ENCODE measurements at regions not wholly inside any gene's neighbourhood (a gene's known extent, or its start where the extent isn't known, plus 50 kb on each side); places are given as distances from the start of the nearest gene placed in this dataset.

DNA sequence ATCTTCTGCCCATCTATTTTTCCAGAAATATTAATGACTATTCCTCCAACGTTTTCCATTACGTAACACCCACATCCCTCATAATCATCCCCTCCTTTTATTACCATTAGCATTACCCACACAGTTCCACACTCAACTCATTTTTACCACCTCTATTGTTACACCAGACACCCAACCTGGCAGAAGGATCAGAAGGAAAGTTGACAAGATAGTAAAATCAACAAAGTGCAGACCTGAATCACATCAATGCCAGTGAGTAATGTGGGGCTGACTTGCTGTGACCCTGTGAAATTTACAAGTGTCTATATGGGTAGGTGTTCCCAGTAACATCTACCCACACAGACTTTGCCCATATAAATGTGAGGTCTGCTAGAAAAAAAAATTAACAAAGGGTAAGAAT, 568.2 kb downstream of the MAFB start:
- no peaks in the 10 kb centered on the region for H3K9me3 ChIP-seq (ENCODE audit: low read depth, low read length)
- H3K4me2 ChIP-seq (ENCODE audit: insufficient read depth, low read length), result no peak overlapping the region
- DNase-seq (ENCODE audit: insufficient read length, low spot score, missing footprints), result no peak
- no peak overlapping the region for H3K27ac ChIP-seq (ENCODE audit: low read depth, low read length)
- no peaks in the 10 kb centered on the region for H3K79me2 ChIP-seq (ENCODE audit: insufficient read depth, low read length)
- no peak overlapping the region for H3K4me3 ChIP-seq (ENCODE audit: insufficient read depth, low read length)
- no peaks in the 10 kb centered on the region for H4K20me1 ChIP-seq (ENCODE audit: insufficient read depth, low read length)
- H3K4me1 ChIP-seq (ENCODE audit: insufficient read depth, low read length), result no peaks in the 10 kb centered on the region
- no peaks in the 10 kb centered on the region for H3K27me3 ChIP-seq (ENCODE audit: insufficient read depth, low read length)
- no peak overlapping the region for H2AFZ ChIP-seq (ENCODE audit: low read length)
- TF ChIP-seq, protein P1, sequence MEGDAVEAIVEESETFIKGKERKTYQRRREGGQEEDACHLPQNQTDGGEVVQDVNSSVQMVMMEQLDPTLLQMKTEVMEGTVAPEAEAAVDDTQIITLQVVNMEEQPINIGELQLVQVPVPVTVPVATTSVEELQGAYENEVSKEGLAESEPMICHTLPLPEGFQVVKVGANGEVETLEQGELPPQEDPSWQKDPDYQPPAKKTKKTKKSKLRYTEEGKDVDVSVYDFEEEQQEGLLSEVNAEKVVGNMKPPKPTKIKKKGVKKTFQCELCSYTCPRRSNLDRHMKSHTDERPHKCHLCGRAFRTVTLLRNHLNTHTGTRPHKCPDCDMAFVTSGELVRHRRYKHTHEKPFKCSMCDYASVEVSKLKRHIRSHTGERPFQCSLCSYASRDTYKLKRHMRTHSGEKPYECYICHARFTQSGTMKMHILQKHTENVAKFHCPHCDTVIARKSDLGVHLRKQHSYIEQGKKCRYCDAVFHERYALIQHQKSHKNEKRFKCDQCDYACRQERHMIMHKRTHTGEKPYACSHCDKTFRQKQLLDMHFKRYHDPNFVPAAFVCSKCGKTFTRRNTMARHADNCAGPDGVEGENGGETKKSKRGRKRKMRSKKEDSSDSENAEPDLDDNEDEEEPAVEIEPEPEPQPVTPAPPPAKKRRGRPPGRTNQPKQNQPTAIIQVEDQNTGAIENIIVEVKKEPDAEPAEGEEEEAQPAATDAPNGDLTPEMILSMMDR (IDR thresholded peaks at IDR 0.05; ENCODE audit: extremely low read depth, low read depth, low read length), result no peak
- H3K36me3 ChIP-seq (ENCODE audit: insufficient read depth, low read length), result no peaks in the 10 kb centered on the region

DNA sequence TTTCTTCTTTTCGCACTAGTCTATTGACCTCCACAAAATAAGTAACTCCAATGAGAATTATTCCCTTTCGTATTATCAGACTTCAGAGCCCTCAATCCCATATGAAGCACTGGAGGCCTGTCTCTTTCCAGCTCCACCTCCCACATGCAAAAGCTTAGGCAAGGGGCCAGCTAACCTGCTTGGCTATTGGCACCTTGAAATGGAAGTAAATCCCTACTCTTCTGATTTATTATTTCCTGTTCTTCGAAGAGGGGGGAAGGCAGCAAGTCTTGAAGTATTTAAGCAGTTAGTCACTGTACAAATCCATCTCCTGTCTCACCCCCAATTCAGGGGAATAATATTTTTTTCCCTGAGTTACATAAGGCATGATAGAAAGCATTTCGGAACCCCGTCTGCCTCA, 577.8 kb downstream of the MAFB start:
- DNase-seq (ENCODE audit: insufficient read length, low spot score, missing footprints), result no peak
- Histone ChIP-seq H4K20me1 (ENCODE audit: insufficient read depth, low read length) (no peaks in the 10 kb centered on the region), H3K4me1 (ENCODE audit: insufficient read depth, low read length) (no peaks in the 10 kb centered on the region), H3K79me2 (ENCODE audit: insufficient read depth, low read length) (no peaks in the 10 kb centered on the region), H3K4me3 (ENCODE audit: insufficient read depth, low read length) (no peak overlapping the region), H3K27me3 (ENCODE audit: insufficient read depth, low read length) (no peaks in the 10 kb centered on the region), H3K4me2 (ENCODE audit: insufficient read depth, low read length) (no peak overlapping the region), H3K27ac (ENCODE audit: low read depth, low read length) (no peak overlapping the region), H2AFZ (ENCODE audit: low read length) (no peak overlapping the region), H3K36me3 (ENCODE audit: insufficient read depth, low read length) (no peaks in the 10 kb centered on the region), H3K9me3 (ENCODE audit: low read depth, low read length) (no peaks in the 10 kb centered on the region)
- TF ChIP-seq, protein P1 (IDR thresholded peaks at IDR 0.05; ENCODE audit: extremely low read depth, low read depth, low read length), result no peak

DNA sequence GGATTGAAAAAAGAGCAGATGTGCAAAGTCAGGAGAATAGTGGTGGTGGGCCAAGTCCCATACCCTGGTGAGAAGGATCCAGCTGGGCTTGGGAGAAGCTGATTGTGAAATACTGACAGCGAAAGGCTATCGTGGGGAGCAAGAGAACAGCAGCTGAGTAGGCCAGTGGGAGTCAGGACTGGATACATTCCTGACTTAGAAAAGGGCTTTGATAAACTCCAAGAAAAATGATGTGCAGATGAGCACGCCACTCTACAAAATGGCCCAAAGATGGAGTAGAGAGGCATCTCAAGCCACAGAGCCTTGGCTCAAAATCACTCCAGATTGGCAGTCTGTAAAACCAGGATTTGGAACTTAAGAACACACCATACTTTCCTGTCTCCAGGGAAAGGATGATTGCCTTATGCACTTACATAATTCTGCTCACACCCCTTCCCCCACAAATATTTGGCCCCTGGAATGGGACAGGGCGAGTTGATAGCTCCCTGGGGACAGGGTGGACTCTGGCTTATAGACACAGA, 578.7 kb downstream of the MAFB start:
- Histone ChIP-seq H3K27me3 (ENCODE audit: insufficient read depth, low read length) (no peaks in the 10 kb centered on the region), H3K4me2 (ENCODE audit: insufficient read depth, low read length) (no peak overlapping the region), H3K36me3 (ENCODE audit: insufficient read depth, low read length) (no peaks in the 10 kb centered on the region), H3K4me3 (ENCODE audit: insufficient read depth, low read length) (no peak overlapping the region), H2AFZ (ENCODE audit: low read length) (no peak overlapping the region), H3K79me2 (ENCODE audit: insufficient read depth, low read length) (no peaks in the 10 kb centered on the region), H3K27ac (ENCODE audit: low read depth, low read length) (no peak overlapping the region), H3K4me1 (ENCODE audit: insufficient read depth, low read length) (no peaks in the 10 kb centered on the region), H3K9me3 (ENCODE audit: low read depth, low read length) (no peaks in the 10 kb centered on the region), H4K20me1 (ENCODE audit: insufficient read depth, low read length) (no peaks in the 10 kb centered on the region)
- DNase-seq (ENCODE audit: insufficient read length, low spot score, missing footprints), result no peak
- TF ChIP-seq, protein P1 (IDR thresholded peaks at IDR 0.05; ENCODE audit: extremely low read depth, low read depth, low read length), result no peak

DNA sequence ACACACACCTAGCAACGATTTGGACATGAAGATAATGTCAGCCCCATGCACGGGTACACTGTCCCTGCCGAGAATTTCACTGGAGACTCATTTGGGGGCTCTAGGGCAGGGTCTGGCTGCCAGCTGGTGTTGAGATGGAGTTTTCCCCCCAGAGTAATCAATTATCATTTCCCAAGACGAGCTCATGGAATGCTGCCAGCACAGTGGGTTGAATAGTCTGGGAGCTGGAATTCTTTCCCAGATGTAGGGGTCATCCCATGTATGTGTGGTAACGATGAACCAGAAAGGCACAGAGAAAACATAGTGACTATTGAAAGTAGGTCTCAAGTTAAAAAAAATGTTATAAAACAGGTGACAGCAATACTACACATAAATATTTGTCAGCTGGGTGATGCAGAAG, 579.9 kb downstream of the MAFB start:
- Histone ChIP-seq H3K9me3 (ENCODE audit: low read depth, low read length) (no peaks in the 10 kb centered on the region), H2AFZ (ENCODE audit: low read length) (no peak overlapping the region), H3K36me3 (ENCODE audit: insufficient read depth, low read length) (no peaks in the 10 kb centered on the region), H3K4me3 (ENCODE audit: insufficient read depth, low read length) (no peak overlapping the region), H3K27me3 (ENCODE audit: insufficient read depth, low read length) (no peaks in the 10 kb centered on the region), H4K20me1 (ENCODE audit: insufficient read depth, low read length) (no peaks in the 10 kb centered on the region), H3K4me2 (ENCODE audit: insufficient read depth, low read length) (no peak overlapping the region), H3K27ac (ENCODE audit: low read depth, low read length) (no peak overlapping the region), H3K79me2 (ENCODE audit: insufficient read depth, low read length) (no peaks in the 10 kb centered on the region), H3K4me1 (ENCODE audit: insufficient read depth, low read length) (no peaks in the 10 kb centered on the region)
- DNase-seq (ENCODE audit: insufficient read length, low spot score, missing footprints), result no peak
- TF ChIP-seq, protein P1 (IDR thresholded peaks at IDR 0.05; ENCODE audit: extremely low read depth, low read depth, low read length), result no peak
